CD14-positive monocyte (primary cell): ENCODE measurements at regions not wholly inside any gene's neighbourhood (a gene's known extent, or its start where the extent isn't known, plus 50 kb on each side); places are given as distances from the start of the nearest gene placed in this dataset.

ENCODE experiments used
- DNase-seq, 3 donors: peaks; one replicate each; pipeline ENCODE4 v3.0.0-alpha.2; 2011 to 2022
- H2AFZ ChIP-seq: 2 replicates; pipeline ENCODE4 v1.6.0; 2012; ENCODE audit warnings: mild to moderate bottlenecking, low read depth, low read length, inconsistent platforms; ENCODE audit not compliant: insufficient read depth, poor library complexity, severe bottlenecking
- H3K27ac ChIP-seq, 2 donors: 1 replicate in 1 of 2; 2 replicates in 1 of 2; pipeline ENCODE4 v1.5.1; 2012 to 2013; ENCODE audit warnings: low read length in 2 of 2, control low read depth in 1 of 2, inconsistent platforms in 1 of 2, low read depth in 1 of 2, mild to moderate bottlenecking in 1 of 2
- H3K27me3 ChIP-seq, 2 donors: one replicate each; pipeline versions ENCODE4 v1.6.0 to v1.6.1; 2011 to 2013; ENCODE audit warnings: low read length in 2 of 2; ENCODE audit not compliant: control insufficient read depth in 2 of 2, insufficient read depth in 2 of 2
- H3K36me3 ChIP-seq, 2 donors: replicated peaks in 1 of 2; 1 replicate in 1 of 2; 2 replicates in 1 of 2; pipeline versions ENCODE4 v1.5.1 to v1.6.1; 2012 to 2013; ENCODE audit warnings: low read length in 2 of 2, control low read depth in 1 of 2, inconsistent platforms in 1 of 2, mild to moderate bottlenecking in 1 of 2; ENCODE audit not compliant: insufficient read depth in 2 of 2, control insufficient read depth in 1 of 2
- H3K4me1 ChIP-seq, 2 donors: 1 replicate in 1 of 2; 2 replicates in 1 of 2; pipeline versions ENCODE4 v1.5.1 to v1.6.1; 2012 to 2013; ENCODE audit warnings: low read length in 2 of 2, control low read depth in 1 of 2, inconsistent platforms in 1 of 2, mild to moderate bottlenecking in 1 of 2, moderate library complexity in 1 of 2; ENCODE audit not compliant: insufficient read depth in 2 of 2, control insufficient read depth in 1 of 2
- H3K4me2 ChIP-seq: replicated peaks from 2 replicates; pipeline ENCODE3; 2012; ENCODE audit warnings: low read length, moderate library complexity, mild to moderate bottlenecking; ENCODE audit not compliant: poor library complexity, severe bottlenecking; ENCODE audit errors: extremely low read depth
- H3K4me3 ChIP-seq, 3 experiments: fragments of 200-600 bp in 1 of 3; sonication (generic) in 1 of 3; replicated peaks in 1 of 3; 1 replicate in 2 of 3; 2 replicates in 1 of 3; pipeline ENCODE4 v1.5.1; 2011 to 2013; ENCODE audit warnings: low read length in 3 of 3, mild to moderate bottlenecking in 3 of 3, control low read depth in 2 of 3, low read depth in 2 of 3, inconsistent platforms in 1 of 3, moderate library complexity in 1 of 3
- H3K79me2 ChIP-seq: 2 replicates; pipeline ENCODE4 v1.6.0; 2012; ENCODE audit warnings: mild to moderate bottlenecking, control low read depth, inconsistent platforms, low read length, moderate library complexity; ENCODE audit not compliant: insufficient read depth
- H3K9ac ChIP-seq: 2 replicates; pipeline ENCODE4 v1.6.0; 2017; ENCODE audit warnings: low read length, mild to moderate bottlenecking; ENCODE audit not compliant: insufficient read depth, poor library complexity, severe bottlenecking
- H3K9me3 ChIP-seq, 2 donors: replicated peaks in 1 of 2; 1 replicate in 1 of 2; 2 replicates in 1 of 2; pipeline versions ENCODE4 v1.5.1 to v1.6.1; 2012 to 2013; ENCODE audit warnings: low read length in 2 of 2, control low read depth in 1 of 2; ENCODE audit not compliant: control insufficient read depth in 1 of 2, insufficient read depth in 1 of 2
- H4K20me1 ChIP-seq: 2 replicates; pipeline ENCODE4 v1.6.0; 2012; ENCODE audit warnings: mild to moderate bottlenecking, low read length, control low read depth, moderate library complexity; ENCODE audit not compliant: insufficient read depth
- H3K27ac Mint-ChIP-seq, 7 donors: one replicate each; pipeline ENCODE4 v1.8.0; 2020; ENCODE audit warnings: mild to moderate bottlenecking in 7 of 7, mixed read lengths in 7 of 7, moderate library complexity in 6 of 7, inconsistent platforms in 2 of 7
- H3K27me3 Mint-ChIP-seq, 3 donors: one replicate each; pipeline ENCODE4 v1.8.0; 2021 to 2022; ENCODE audit warnings: low read depth in 3 of 3, mild to moderate bottlenecking in 3 of 3, mixed read lengths in 3 of 3, moderate library complexity in 3 of 3, inconsistent platforms in 1 of 3
- H3K36me3 Mint-ChIP-seq, 2 donors: one replicate each; pipeline ENCODE4 v1.8.0; 2020; ENCODE audit warnings: mixed read lengths in 2 of 2, inconsistent platforms in 1 of 2, mild to moderate bottlenecking in 1 of 2
- H3K4me1 Mint-ChIP-seq: one replicate; pipeline ENCODE4 v1.8.0; 2020; ENCODE audit warnings: mild to moderate bottlenecking, mixed read lengths
- H3K4me3 Mint-ChIP-seq, 2 donors: one replicate each; pipeline ENCODE4 v1.8.0; 2020; ENCODE audit warnings: mild to moderate bottlenecking in 2 of 2, mixed read lengths in 2 of 2, moderate library complexity in 1 of 2
- H3K9me3 Mint-ChIP-seq, 7 donors: one replicate each; pipeline ENCODE4 v1.8.0; 2020 to 2022; ENCODE audit warnings: mixed read lengths in 7 of 7, mild to moderate bottlenecking in 6 of 7, moderate library complexity in 6 of 7, inconsistent platforms in 2 of 7
- CTCF ChIP-seq: fragments of 200-600 bp; IDR thresholded peaks from one replicate; pipeline ENCODE4 v1.8.0; 2022; ENCODE audit warnings: antibody characterized with exemption, mild to moderate bottlenecking
- WGBS: methylation state at CpG from one replicate; pipeline ENCODE4 v1.1.5; 2013; ENCODE audit warnings: missing lambda C conversion rate; ENCODE audit not compliant: insufficient coverage; 5-methylcytosine and 5-hydroxymethylcytosine counted together
- intact Hi-C, 2 donors: fragments of 100-400 bp; cut with micrococcal nuclease; formaldehyde crosslinking; loops; one replicate each; pipeline versions ENCODE4 v1.15.0 to v1.15.1; 2023

GRCh38 chr15:69847625-69848024 lies 250.1 kb downstream of the TLE3 start:
- Histone ChIP-seq H3K4me1 (no peaks in the 10 kb centered on the region), H3K4me2 (no peak overlapping the region), H3K27me3 (no peaks in the 10 kb centered on the region), H3K36me3 (no peaks in the 10 kb centered on the region), H2AFZ (no peak overlapping the region), H3K79me2 (no peaks in the 10 kb centered on the region), H3K9ac (no peak overlapping the region), H3K27ac (no peak overlapping the region), H3K9me3 (no peaks in the 10 kb centered on the region), H4K20me1 (no peaks in the 10 kb centered on the region), H3K4me3 (no peak overlapping the region)
- 88% methylated on average over 3 of the region's 4 CpGs for WGBS
- TF ChIP-seq CTCF = no peak
- DNase-seq = no peak
- no peaks in the 10 kb centered on the region for H3K36me3 Mint-ChIP-seq
- H3K4me3 Mint-ChIP-seq = no peak overlapping the region
- H3K27ac Mint-ChIP-seq = no peak overlapping the region
- H3K27me3 Mint-ChIP-seq = peaks cover 7 to 13% (median 10%) of the 10 kb centered on the region in 3 donors
- intact Hi-C loops = no loop called here
- peaks cover 0 to 5% (median 0%) of the 10 kb centered on the region in 7 donors for H3K9me3 Mint-ChIP-seq
- no peaks in the 10 kb centered on the region for H3K4me1 Mint-ChIP-seq

- H3K4me2 ChIP-seq = no peak overlapping the region
- WGBS = 84% methylated on average over 5 of the region's 6 CpGs
- peaks cover 0 to 4% of the 10 kb centered on the region in 2 donors for H3K9me3 ChIP-seq
- no peaks in the 10 kb centered on the region for H3K4me1 ChIP-seq
- no peaks in the 10 kb centered on the region for H3K36me3 Mint-ChIP-seq
- no peak overlapping the region for H2AFZ ChIP-seq
- H3K4me3 Mint-ChIP-seq = no peak overlapping the region
- no peak for TF ChIP-seq CTCF
- DNase-seq = no peak
- peaks cover 0 to 10% (median 3%) of the 10 kb centered on the region in 7 donors for H3K9me3 Mint-ChIP-seq
- H3K4me3 ChIP-seq = no peak overlapping the region
- intact Hi-C loops = no loop called here
- peaks cover 8 to 15% (median 9%) of the 10 kb centered on the region in 3 donors for H3K27me3 Mint-ChIP-seq
- no peak overlapping the region for H3K9ac ChIP-seq
- H3K79me2 ChIP-seq = no peaks in the 10 kb centered on the region
- H3K27ac Mint-ChIP-seq = no peak overlapping the region
- no peaks in the 10 kb centered on the region for H4K20me1 ChIP-seq
- H3K4me1 Mint-ChIP-seq = peaks cover 1% of the 10 kb centered on the region
- H3K27ac ChIP-seq = no peak overlapping the region
- no peaks in the 10 kb centered on the region for H3K27me3 ChIP-seq
- H3K36me3 ChIP-seq = no peaks in the 10 kb centered on the region
These were observed 249.6 kb downstream of the TLE3 start for GRCh38 chr15:69848096-69848495.
